HEK293T (cell line): ENCODE measurements at regions not wholly inside any gene's neighbourhood (a gene's known extent, or its start where the extent isn't known, plus 50 kb on each side); places are given as distances from the start of the nearest gene placed in this dataset.

Experiments
- CTCF ChIA-PET: fragments of 350-600 bp; formaldehyde crosslinking; extraction: SDS; loops from one replicate; lab custom pipeline; 2021; ENCODE audit warnings: antibody characterized with exemption, inconsistent platforms; lab: Yijun Ruan, JAX
- POLR2A ChIA-PET: fragments of 350-600 bp; formaldehyde crosslinking; extraction: SDS; loops from one replicate; lab custom pipeline; 2020; ENCODE audit warnings: antibody characterized with exemption, inconsistent platforms; lab: Yijun Ruan, JAX
- DNase-seq: peaks from one replicate; pipeline ENCODE4 v3.0.0; 2012; ENCODE audit warnings: mixed read lengths; ENCODE audit errors: extremely low spot score
- ARNT ChIP-seq: fragments of 450-650 bp; IDR thresholded peaks from 2 replicates; pipeline ENCODE4 v1.6.1; 2017; ENCODE audit warnings: mild to moderate bottlenecking
- BHLHE40 ChIP-seq: fragments of 450-650 bp; IDR thresholded peaks from 2 replicates; pipeline ENCODE4 v1.6.1; 2016; ENCODE audit warnings: mild to moderate bottlenecking, moderate library complexity, borderline replicate concordance
- CTBP1 ChIP-seq: fragments of 450-650 bp; IDR thresholded peaks from 2 replicates; pipeline ENCODE4 v1.6.1; 2016; ENCODE audit warnings: borderline replicate concordance
- ELF4 ChIP-seq: fragments of 450-650 bp; IDR thresholded peaks from 2 replicates; pipeline ENCODE4 v1.6.1; 2017; ENCODE audit warnings: antibody characterized with exemption
- FOXA1 ChIP-seq: fragments of 450-650 bp; IDR thresholded peaks from 2 replicates; pipeline ENCODE4 v1.6.1; 2016; ENCODE audit warnings: mild to moderate bottlenecking
- FOXK2 ChIP-seq: fragments of 450-650 bp; IDR thresholded peaks from 2 replicates; pipeline ENCODE4 v1.6.1; 2016; ENCODE audit warnings: mild to moderate bottlenecking
- FOXM1 ChIP-seq: fragments of 450-650 bp; IDR thresholded peaks from 2 replicates; pipeline ENCODE4 v1.6.1; 2017; ENCODE audit warnings: mild to moderate bottlenecking, borderline replicate concordance
- HDGF ChIP-seq: fragments of 450-650 bp; IDR thresholded peaks from 2 replicates; pipeline ENCODE4 v1.6.1; 2017; ENCODE audit warnings: antibody characterized with exemption, borderline replicate concordance
- L3MBTL2 ChIP-seq: fragments of 450-650 bp; conservative IDR thresholded peaks from 2 replicates; pipeline ENCODE4 v1.6.1; 2016; ENCODE audit warnings: mild to moderate bottlenecking
- LEF1 ChIP-seq: fragments of 450-650 bp; IDR thresholded peaks from 2 replicates; pipeline ENCODE4 v1.6.1; 2017; ENCODE audit warnings: mild to moderate bottlenecking, borderline replicate concordance
- NFRKB ChIP-seq: fragments of 450-650 bp; IDR thresholded peaks from 2 replicates; pipeline ENCODE4 v1.6.1; 2016; ENCODE audit warnings: mild to moderate bottlenecking, moderate library complexity
- SP1 ChIP-seq: fragments of 450-650 bp; IDR thresholded peaks from 2 replicates; pipeline ENCODE4 v1.6.1; 2017
- SUZ12 ChIP-seq: fragments of 450-650 bp; IDR thresholded peaks from 2 replicates; pipeline ENCODE4 v1.6.1; 2016; ENCODE audit warnings: mild to moderate bottlenecking
- TARDBP ChIP-seq: fragments of 450-650 bp; IDR thresholded peaks from 2 replicates; pipeline ENCODE4 v1.6.1; 2016
- ZNF384 ChIP-seq: fragments of 450-650 bp; IDR thresholded peaks from 2 replicates; pipeline ENCODE4 v1.6.1; 2016
- TF ChIP-seq, protein P1 (sequence below): fragments of 450-650 bp; IDR thresholded peaks from 2 replicates; pipeline ENCODE4 v1.6.1; 2016

- ChIA-PET POLR2A (no interaction called here), CTCF (no interaction called here)
- DNase-seq = no peak
- TF ChIP-seq HDGF (no peak), ZNF384 (no peak), SUZ12 (no peak), TARDBP (no peak), LEF1 (no peak)
These were observed 128.4 kb upstream of the LIMCH1 start for GRCh38 chr4:41409594-41409895.

DNA sequence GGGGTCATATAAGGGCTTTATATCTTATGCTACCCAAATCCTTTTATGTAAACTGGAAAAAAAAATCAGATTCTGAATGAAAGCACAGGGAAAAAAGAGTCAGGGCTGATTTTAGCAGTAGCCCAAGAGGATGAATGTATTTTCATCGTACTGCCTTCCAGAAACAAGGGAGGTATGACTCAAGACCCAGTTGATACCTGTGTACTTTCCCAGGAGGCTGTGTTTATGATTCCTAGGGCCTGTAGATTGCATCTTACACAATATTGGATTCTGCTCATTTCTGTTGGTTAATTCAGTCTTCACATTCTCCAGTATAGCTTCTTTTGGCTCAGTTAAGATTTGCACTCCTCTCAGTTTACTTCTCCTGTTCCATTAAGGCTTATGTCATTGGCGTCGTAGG is 127.9 kb upstream of the LIMCH1 start:
- CTCF ChIA-PET = no interaction called here
- POLR2A ChIA-PET = no interaction called here
- no peak for DNase-seq
- TF ChIP-seq FOXM1 (no peak), SUZ12 (no peak), LEF1 (no peak), TARDBP (no peak), SP1 (no peak), ELF4 (no peak), ZNF384 (no peak), BHLHE40 (no peak), L3MBTL2 (no peak), HDGF (no peak), FOXA1 (no peak), ARNT (no peak), CTBP1 (no peak), FOXK2 (no peak), NFRKB (no peak)
- TF ChIP-seq, protein P1, sequence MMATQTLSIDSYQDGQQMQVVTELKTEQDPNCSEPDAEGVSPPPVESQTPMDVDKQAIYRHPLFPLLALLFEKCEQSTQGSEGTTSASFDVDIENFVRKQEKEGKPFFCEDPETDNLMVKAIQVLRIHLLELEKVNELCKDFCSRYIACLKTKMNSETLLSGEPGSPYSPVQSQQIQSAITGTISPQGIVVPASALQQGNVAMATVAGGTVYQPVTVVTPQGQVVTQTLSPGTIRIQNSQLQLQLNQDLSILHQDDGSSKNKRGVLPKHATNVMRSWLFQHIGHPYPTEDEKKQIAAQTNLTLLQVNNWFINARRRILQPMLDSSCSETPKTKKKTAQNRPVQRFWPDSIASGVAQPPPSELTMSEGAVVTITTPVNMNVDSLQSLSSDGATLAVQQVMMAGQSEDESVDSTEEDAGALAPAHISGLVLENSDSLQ = no peak

GRCh38 chr4:41413670-41414411 is 124.1 kb upstream of the LIMCH1 start:
- ChIA-PET POLR2A (no interaction called here), CTCF (no interaction called here)
- TF ChIP-seq, protein P1 = no peak
- TF ChIP-seq CTBP1 = no peak
- no peak for TF ChIP-seq ZNF384
- no peak for TF ChIP-seq TARDBP
- DNase-seq = no peak

DNA sequence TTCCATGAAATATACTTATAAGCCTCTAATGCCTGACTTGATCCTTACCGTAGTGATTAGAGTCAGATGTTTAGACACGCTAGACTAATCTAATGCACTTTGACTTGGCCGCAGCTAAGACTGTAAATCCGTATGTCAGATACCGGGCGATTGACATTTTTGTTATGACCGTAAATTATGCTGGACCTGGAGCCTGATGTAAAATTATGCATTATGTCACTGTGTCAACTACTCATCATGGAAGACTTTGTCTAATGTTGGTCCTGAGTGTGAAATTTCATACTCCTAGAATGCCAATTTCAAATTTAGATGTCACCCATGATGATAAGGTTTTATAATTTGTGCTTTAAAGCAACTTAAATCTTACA is 123.6 kb upstream of the LIMCH1 start:
- DNase-seq = no peak
- ChIA-PET POLR2A (no interaction called here), CTCF (no interaction called here)
- TF ChIP-seq, protein P1 = peak; percentile 90
- TF ChIP-seq SP1 = no peak

DNA sequence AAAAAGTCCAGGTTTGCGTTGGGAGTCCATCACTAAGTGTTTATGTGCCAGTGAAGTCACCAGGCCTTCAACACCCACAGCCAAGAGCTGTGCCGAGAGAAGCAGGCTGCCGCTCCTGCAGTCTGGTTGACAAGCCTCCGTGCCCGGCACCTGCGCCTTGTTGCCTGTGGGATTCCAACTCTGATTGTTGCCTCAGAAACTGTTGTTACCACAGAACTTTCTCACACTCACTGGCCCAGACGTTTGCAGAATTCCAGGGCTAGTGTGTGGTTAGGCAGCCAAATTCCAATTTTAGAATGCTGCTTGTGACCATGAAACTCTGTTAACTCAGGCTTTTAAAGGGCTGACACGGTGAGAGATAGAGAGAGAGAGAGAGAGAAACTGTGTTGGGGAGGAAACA is 119.5 kb upstream of the LIMCH1 start:
- DNase-seq = no peak
- no peak for TF ChIP-seq SP1
- no peak for TF ChIP-seq L3MBTL2
- CTCF ChIA-PET = no interaction called here
- POLR2A ChIA-PET = no interaction called here

- TF ChIP-seq FOXK2 (no peak), NFRKB (no peak), ARNT (no peak), ELF4 (no peak), ZNF384 (no peak), BHLHE40 (no peak), FOXM1 (no peak), SUZ12 (no peak), CTBP1 (no peak), TARDBP (no peak), HDGF (no peak), SP1 (no peak), L3MBTL2 (no peak)
- TF ChIP-seq, protein P1 = no peak
- no peak for DNase-seq
- POLR2A ChIA-PET = no interaction called here
- CTCF ChIA-PET = no interaction called here
These were observed 117.4 kb upstream of the LIMCH1 start for GRCh38 chr4:41420541-41420940.

DNA sequence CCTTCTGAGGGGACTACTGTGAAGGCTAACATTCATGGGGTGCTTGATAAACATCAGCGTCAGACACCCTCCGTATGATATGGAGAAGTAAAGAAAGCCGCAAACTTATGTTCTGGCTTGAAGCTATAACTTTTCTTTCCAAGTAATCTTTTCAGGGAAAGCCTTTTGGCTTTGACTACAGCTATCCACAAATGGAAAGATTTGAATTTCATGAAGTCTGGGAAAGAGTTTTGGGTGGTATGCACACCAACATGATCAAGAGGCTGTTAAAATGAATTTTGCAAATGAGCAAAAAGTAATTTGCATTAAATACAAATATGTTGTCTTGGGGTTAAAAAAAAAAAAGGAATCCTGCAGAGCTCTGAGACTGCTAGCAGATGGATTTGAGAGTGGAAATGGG is 114.8 kb upstream of the LIMCH1 start:
- no peak for DNase-seq
- ChIA-PET POLR2A (no interaction called here), CTCF (no interaction called here)
- no peak for TF ChIP-seq ELF4
- TF ChIP-seq ZNF384 = no peak
- TF ChIP-seq NFRKB = no peak
- no peak for TF ChIP-seq FOXM1
- TF ChIP-seq CTBP1 = no peak
- no peak for TF ChIP-seq FOXA1
- no peak for TF ChIP-seq ARNT
- no peak for TF ChIP-seq SP1
- no peak for TF ChIP-seq BHLHE40
- no peak for TF ChIP-seq HDGF
- TF ChIP-seq SUZ12 = no peak
